Bronchial epithelial cell (primary cell): ENCODE measurements at regions not wholly inside any gene's neighbourhood (a gene's known extent, or its start where the extent isn't known, plus 50 kb on each side); places are given as distances from the start of the nearest gene placed in this dataset.

ENCODE experiments used
- DNase-seq: peaks from one replicate; pipeline ENCODE4 v3.0.0-alpha.2; 2010; ENCODE audit warnings: low read depth
- FAIRE-seq: peaks from 2 replicates; lab custom pipeline; 2011; peaks lifted over from hg19 to GRCh38; lab: Jason Lieb, UNC
- H3K27me3 ChIP-seq: 2 replicates; pipeline ENCODE4 v1.5.1; 2011; ENCODE audit warnings: low read length; ENCODE audit not compliant: control insufficient read depth, insufficient read depth
- H3K36me3 ChIP-seq: 2 replicates; pipeline ENCODE4 v1.5.1; 2011; ENCODE audit warnings: low read length; ENCODE audit not compliant: control insufficient read depth, insufficient read depth
- H3K4me3 ChIP-seq: 2 replicates; pipeline ENCODE4 v1.5.1; 2011; ENCODE audit warnings: mild to moderate bottlenecking, low read depth, low read length, control low read depth
- TF ChIP-seq, protein P1 (sequence below): IDR thresholded peaks from 2 replicates; pipeline ENCODE4 v1.5.1; 2011; ENCODE audit warnings: mild to moderate bottlenecking, moderate library complexity, low read length, control low read depth, inconsistent platforms; ENCODE audit not compliant: insufficient read depth, severe bottlenecking

DNA sequence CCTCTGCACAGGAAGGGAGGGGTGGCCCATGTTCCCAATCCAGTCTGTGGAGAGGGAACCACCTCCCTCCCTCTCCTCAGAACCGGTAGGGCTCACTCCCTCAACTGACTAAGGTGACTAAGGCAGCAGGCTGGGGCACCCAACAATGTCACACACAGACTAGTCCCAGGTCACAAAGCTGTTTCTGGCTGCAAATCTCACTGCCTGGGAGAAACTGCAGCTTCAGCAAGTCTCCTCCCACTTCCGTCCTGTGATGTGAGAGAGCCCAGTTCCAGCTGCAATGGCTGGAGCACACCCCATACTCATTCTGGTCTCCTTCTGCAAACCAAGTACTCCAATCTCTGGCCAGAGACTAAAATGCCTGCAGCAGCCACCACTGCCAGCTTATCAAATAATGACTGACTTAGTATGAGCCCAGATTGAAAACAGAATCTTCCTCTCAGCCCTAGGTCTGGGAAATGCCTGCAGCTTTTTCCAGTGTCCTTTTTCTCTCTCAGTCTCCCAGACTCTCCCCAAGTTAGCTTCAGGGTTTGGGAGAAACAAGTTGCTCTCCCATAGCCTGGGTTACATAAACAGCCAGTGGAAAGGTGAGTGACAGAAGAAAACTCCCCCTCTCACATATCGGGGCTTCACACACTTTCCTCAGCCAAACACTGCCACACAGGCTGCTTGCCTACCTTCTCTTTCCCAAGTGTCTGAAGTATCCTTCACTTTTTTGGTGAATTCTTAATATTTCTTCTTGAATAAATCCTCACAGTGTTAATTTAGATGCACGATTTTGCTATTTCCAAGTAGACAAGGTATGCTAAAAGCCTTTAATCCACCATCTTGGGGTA, 247.4 kb upstream of the RASA1 start:
- Histone ChIP-seq H3K27me3 (no peaks in the 10 kb centered on the region), H3K36me3 (no peaks in the 10 kb centered on the region), H3K4me3 (no peak overlapping the region)
- FAIRE-seq, result no peak
- DNase-seq, result peak; percentile 12
- TF ChIP-seq, protein P1, sequence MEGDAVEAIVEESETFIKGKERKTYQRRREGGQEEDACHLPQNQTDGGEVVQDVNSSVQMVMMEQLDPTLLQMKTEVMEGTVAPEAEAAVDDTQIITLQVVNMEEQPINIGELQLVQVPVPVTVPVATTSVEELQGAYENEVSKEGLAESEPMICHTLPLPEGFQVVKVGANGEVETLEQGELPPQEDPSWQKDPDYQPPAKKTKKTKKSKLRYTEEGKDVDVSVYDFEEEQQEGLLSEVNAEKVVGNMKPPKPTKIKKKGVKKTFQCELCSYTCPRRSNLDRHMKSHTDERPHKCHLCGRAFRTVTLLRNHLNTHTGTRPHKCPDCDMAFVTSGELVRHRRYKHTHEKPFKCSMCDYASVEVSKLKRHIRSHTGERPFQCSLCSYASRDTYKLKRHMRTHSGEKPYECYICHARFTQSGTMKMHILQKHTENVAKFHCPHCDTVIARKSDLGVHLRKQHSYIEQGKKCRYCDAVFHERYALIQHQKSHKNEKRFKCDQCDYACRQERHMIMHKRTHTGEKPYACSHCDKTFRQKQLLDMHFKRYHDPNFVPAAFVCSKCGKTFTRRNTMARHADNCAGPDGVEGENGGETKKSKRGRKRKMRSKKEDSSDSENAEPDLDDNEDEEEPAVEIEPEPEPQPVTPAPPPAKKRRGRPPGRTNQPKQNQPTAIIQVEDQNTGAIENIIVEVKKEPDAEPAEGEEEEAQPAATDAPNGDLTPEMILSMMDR, result no peak

GRCh38 chr5:87022415-87022814, 245.3 kb upstream of the RASA1 start:
- no peak for DNase-seq
- Histone ChIP-seq H3K4me3 (no peak overlapping the region), H3K36me3 (no peaks in the 10 kb centered on the region), H3K27me3 (no peaks in the 10 kb centered on the region)
- no peak for FAIRE-seq
- TF ChIP-seq, protein P1, result no peak

GRCh38 chr5:87027570-87027969, 240.1 kb upstream of the RASA1 start:
- FAIRE-seq (no peak), DNase-seq (no peak)
- H3K4me3 ChIP-seq, result no peak overlapping the region
- TF ChIP-seq, protein P1, result no peak
- H3K27me3 ChIP-seq, result no peaks in the 10 kb centered on the region
- H3K36me3 ChIP-seq, result no peaks in the 10 kb centered on the region

DNA sequence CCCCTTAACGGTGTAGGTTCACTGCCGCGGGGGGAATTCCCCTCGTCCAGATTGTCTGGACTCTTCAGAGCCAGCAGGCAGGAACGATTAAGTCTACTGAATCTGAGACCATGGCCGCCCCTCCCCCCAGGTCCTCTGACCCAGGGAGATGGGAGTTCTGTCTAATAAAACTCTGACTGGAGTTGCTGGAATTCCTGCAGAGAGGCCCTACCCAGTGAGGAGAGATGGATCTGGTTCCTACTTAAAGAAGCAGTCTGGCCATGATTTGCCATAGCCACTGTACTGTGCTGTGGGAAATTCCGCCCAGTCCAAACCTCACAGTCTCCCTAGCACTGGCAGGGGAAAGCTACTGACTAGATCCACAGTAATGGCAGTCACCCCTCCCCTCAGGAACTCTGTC, 237.7 kb upstream of the RASA1 start:
- FAIRE-seq, result no peak
- Histone ChIP-seq H3K4me3 (no peak overlapping the region), H3K36me3 (no peaks in the 10 kb centered on the region), H3K27me3 (no peaks in the 10 kb centered on the region)
- no peak for DNase-seq
- TF ChIP-seq, protein P1, result no peak

DNA sequence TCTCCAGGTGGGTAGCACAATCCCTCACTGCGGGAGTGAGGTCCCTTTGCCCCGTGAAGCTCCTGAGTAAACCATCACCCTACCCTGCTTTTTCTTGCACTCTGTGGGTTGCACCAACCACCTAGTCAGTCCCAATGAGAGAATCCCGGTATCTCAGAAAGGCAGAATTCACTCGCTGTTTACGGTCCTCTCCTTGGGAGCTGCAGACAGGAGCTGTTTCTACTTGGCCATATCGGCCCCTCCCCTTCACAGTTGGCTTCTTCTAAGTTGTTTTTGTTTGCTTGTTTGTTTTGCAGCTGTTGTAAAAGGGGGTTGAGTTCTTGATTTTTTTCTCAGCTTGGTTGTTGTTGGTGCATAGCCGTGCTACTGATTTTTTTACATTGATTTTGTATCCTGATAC, 237.0 kb upstream of the RASA1 start:
- H3K36me3 ChIP-seq, result no peaks in the 10 kb centered on the region
- FAIRE-seq, result no peak
- TF ChIP-seq, protein P1, result no peak

More for the DNA sequence above, 237.0 kb upstream of the RASA1 start:
- Histone ChIP-seq H3K27me3 (no peaks in the 10 kb centered on the region), H3K4me3 (no peak overlapping the region)
- DNase-seq, result no peak
